ENCODE measurements at regions not wholly inside any gene's neighbourhood (a gene's known extent, or its start where the extent isn't known, plus 50 kb on each side); places are given as distances from the start of the nearest gene placed in this dataset.
A peak's percentile ranks its signal among the peaks of the same experiment; 100 is the strongest.
"Not testable (repeated sequence)": the region's sequence is repeated elsewhere in the genome, so short reads cannot be mapped to it uniquely, and the experiment has no call there.

DNA sequence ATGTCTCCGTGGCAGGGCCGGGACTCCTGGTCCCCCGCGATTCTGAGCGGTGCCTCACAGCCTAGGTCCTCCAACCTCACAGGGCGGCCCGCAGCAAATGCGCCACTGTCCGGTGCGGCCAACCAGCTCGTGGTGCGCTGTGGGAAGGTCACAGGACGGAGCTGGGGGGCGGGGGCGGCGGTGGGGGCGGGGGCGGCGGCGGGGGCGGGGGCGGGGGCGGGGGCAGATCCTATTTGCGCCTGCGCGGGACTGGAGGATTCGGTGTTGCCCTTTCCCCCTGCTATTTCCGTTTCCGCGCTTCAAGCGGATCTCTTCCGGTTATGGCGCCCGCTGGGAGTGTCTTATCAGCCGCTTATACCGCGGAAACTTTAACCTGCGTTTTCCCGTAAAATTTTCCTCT is 106.7 kb upstream of the SNRPN start:
- peak; percentile 36 for DNase-seq (ENCODE audit: low read depth)

DNA sequence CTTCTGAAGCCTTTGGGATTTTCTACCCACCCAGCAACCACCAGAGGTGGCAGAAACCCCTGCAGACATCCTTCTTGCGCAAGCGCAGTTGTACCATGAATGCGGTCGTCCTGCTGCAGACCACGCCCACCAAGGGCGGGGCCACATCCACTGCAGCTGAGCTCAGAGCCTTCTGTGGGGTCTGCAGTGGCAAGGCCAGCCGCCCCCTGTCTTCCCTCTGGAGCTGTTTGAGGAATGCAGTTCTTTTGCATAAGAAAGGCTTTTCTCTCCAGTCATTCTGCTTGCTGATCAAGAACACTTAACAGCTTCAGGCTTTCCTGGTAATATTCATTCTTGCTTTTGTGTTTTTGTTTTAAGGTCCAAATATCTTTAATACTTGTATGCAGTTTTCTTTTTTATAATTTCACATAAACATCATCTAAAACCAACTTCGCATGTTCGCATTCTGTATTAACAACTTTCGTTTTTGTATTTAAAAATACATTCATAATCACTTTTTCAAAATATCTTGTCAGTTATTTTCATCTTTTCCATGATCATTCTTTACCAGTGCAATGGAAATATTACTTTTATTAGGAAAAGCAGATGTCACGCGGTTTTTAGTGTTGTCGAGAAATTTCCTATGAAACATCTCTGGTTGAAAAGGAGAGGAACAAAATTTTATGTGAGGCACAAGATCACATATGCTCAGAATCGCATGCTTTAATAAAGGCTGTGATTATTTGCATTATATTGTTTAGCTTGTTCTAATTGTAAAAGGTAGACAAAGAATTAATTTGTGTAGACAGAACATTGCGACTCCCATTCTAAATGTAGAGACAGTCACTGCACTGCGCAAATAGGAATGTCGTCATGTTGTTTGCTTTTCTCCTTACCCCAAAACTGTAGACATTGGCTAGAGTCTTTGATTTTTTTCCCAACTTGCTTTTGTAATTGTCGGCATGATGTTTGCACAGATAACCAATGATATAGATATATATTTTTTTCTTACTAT is 98.1 kb upstream of the SNRPN start:
- no peak for DNase-seq (ENCODE audit: low read depth)

GRCh38 chr15:24857763-24858162 is 97.0 kb upstream of the SNRPN start:
- no peak for DNase-seq (ENCODE audit: low read depth)

- DNase-seq (ENCODE audit: low read depth) = not testable (repeated sequence)
Measured at GRCh38 chr15:24858183-24858582, 96.6 kb upstream of the SNRPN start.

DNA sequence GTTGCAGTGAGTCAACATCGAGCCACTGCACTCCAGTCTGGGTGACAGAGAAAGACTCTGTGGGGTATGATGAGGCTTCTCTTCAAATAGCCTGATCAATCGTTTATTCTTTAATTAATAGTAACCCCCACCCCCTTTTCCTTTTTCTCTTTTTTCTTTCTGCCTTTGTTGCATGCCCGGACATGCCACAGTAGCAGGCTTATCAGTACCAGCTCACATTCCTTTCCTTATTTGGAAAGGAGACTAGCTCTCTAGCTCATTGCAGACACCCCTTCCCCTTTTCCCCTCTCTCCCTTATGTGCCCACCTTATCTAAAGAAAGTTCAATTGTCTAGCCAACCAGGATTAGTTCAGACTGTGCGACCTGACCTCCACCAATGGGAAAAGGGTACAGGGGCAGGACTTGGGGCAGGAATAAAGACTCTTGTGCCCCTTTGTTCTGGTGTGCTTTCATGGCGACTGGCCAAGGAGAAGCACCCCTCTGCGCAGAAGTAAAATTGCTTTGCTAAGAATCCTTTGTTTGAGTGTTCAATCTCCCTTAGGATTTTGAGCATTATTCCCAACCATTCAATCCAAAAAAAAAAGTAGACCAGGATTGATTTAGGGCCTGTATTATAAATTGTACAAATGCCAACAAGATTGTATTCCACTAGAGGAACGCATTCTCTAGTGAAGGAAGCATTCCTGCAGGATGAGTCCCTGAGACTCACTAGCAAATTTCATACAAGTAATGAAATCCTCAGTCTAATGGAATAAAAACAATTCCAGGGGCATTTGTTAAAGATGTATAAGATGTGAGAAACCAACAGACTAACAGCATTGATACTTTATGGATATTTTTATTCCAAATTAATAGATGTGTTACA is 95.8 kb upstream of the SNRPN start:
- no peak for DNase-seq (ENCODE audit: low read depth)

DNA sequence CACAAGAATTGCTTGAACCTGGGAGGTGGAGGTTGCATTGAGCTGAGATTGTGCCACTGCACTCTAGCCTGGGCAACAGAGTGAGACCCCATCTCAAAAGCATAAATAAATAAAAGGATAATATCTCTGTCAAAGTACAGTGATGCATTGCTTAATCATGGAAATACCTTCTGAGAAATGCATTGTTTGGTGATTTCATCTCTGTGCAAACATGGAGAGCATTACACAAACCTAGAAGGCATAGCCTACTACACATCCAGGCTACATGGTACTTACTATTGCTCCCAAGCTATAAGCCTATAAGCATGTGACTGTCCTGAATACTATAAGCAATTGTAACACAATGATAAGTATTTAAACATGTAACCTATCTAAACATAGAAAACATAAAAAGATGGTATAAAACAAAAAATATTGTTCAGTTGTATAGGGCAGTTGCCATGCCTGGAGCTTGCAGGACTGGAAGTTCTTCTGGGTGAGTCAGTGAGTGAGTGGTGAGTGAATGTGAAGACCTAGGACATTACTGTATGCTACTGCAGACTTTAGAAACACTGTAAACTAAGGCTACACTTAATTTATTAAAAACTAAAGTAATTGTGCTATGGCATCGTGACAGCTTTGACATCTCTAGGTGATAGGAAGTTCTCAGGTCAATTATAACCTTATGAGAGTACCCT is 93.6 kb upstream of the SNRPN start:
- no peak for DNase-seq (ENCODE audit: low read depth)

- DNase-seq (ENCODE audit: low read depth) = no peak
Measured at GRCh38 chr15:24862726-24863521, 91.9 kb upstream of the SNRPN start.

- no peak for DNase-seq (ENCODE audit: low read depth)
Measured at GRCh38 chr15:24865303-24865702, 89.5 kb upstream of the SNRPN start.

DNA sequence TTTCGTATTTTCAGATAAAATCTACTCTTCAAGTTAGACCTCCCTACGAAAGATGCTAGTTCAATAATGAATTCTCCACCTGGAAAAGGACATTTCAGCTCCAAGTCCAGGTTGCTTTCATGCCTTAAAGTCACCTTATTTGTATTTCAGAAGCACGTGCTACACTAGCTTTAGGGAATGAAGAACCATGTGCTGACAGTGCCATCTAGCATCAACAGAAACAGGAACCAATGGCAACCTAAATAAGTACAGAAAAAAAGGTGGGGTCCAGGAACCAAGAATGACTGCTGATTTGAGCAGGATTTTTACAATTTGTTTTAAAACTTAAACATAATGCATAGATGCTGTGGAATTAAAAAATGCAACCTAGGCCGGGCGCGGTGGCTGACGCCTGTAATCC is 77.6 kb upstream of the SNRPN start:
- no peak for DNase-seq (ENCODE audit: low read depth)

- DNase-seq (ENCODE audit: low read depth) = peak; percentile 23
Measured at GRCh38 chr15:24878153-24878552, 76.6 kb upstream of the SNRPN start.

GRCh38 chr15:24879492-24879891 is 75.3 kb upstream of the SNRPN start:
- DNase-seq (ENCODE audit: low read depth) = no peak

- DNase-seq (ENCODE audit: low read depth) = no peak
Measured at GRCh38 chr15:24880663-24881062, 74.1 kb upstream of the SNRPN start.

DNA sequence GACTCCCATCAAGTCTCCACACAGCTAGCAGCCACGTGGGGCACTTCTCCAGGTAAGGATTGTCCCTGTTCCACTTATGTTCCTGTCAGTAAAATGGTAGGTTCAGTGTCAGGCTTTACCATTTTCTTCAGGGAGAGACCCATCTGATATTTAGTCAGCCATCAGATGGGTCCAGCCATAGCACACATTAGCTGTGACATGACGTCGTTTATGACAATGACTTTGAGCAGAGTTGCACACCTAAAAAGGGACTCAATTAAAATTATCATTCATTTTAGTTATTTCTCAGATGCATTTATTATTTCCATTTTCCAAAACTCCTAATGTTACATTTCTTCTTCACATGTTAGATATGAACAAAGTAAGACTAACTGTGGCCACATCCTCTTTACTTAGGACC is 68.2 kb upstream of the SNRPN start:
- no peak for DNase-seq (ENCODE audit: low read depth)

DNA sequence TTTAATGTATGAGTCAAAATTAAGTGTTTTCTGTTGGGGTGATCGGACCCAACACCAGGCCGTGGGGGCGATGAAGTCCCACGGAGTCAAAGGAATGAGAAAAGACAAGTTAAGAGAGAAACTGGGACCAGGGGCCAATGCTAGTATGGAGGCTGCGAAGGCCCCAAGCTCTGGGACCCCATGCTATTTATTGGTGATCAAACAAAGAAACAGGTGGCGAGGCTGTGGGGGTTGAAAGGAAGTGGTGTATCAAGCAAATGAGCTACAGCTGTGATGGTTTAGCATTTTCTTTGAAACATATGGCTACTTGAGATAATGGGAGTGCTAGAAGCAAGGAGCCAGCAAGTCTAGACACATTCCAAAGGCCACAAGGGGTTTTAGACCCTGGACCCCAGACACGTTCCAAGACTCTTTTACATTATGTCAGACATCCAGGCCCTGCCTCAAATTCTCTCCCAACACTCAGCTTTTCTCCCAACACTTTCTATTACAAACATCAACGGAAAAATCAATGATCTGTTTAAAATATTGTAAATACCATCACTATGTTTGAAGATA is 56.0 kb upstream of the SNRPN start:
- DNase-seq (ENCODE audit: low read depth) = no peak

- no peak for DNase-seq (ENCODE audit: low read depth)
Measured at GRCh38 chr15:24899367-24899766, 55.4 kb upstream of the SNRPN start.

DNA sequence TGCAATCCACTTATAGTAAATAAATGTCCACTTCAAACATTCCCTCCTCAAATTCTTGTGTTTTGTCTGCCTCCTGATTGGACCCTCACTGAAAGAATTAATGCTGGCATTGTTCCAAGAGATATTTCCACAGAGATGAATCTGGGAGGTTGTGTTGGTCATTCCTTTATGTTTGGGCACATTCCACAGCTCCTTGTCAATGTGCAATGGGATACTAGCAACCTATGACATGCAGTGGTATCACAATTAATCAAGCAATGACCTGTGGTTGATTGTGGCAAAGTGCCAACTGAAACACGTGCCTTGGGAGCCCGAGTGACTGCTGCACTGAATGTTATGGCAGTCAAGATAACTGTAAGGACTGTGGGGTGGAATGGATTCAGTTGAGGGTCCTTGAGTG is 55.0 kb upstream of the SNRPN start:
- no peak for DNase-seq (ENCODE audit: low read depth)

- no peak for DNase-seq (ENCODE audit: low read depth)
Measured at GRCh38 chr15:24901409-24901808, 53.4 kb upstream of the SNRPN start.
